HG02938 (cell line): ENCODE measurements at regions not wholly inside any gene's neighbourhood (a gene's known extent, or its start where the extent isn't known, plus 50 kb on each side); places are given as distances from the start of the nearest gene placed in this dataset.
"Not testable (repeated sequence)": the region's sequence is repeated elsewhere in the genome, so short reads cannot be mapped to it uniquely, and the experiment has no call there.

Source experiments
- ATAC-seq: cut with Tn5 transposase; IDR thresholded peaks from one replicate; pipeline ENCODE4 v1.9.1; 2021; ENCODE audit warnings: mild to moderate bottlenecking, moderate library complexity; ENCODE audit not compliant: unreplicated experiment

DNA sequence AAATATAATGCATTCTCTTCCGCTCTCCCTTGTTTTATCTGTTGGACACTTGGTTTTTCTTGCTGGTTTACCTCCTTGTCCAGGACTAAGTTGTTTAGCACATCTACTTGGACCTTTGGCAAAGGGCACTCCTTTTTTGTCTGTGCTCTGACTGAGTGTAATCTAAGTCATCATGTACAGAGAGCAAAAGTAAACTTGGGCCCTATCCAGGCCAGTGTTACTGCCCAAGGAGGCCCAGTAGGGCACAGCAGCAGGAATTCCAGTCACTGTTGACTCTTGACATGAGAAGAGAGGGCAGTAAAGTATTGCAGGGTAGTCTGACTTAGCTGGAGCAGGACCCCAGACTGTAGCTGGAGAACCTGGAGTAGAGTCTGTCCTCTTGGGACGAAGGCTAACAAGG is 445.5 kb downstream of the ZIC3 start:
- ATAC-seq = no peak

DNA sequence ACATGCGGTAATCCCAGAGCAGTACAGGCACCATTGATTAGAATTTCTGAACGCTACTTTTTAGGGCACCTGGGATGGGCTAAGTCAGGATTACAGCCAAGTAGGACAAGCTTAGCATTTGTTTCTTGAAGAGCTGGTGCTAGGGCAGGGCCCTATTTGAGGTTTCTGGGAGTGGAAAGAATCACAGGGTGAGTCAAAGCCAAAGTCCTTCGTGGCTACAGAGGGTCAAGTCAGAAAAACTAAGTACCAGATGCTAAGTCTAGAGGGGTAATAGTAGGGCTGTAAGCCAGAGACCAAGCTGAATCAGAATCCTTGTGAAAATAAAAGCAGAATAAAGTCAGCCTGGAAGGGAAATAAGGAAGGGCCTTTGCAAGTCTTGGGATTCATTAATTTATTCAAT is 448.6 kb downstream of the ZIC3 start:
- ATAC-seq = no peak

DNA sequence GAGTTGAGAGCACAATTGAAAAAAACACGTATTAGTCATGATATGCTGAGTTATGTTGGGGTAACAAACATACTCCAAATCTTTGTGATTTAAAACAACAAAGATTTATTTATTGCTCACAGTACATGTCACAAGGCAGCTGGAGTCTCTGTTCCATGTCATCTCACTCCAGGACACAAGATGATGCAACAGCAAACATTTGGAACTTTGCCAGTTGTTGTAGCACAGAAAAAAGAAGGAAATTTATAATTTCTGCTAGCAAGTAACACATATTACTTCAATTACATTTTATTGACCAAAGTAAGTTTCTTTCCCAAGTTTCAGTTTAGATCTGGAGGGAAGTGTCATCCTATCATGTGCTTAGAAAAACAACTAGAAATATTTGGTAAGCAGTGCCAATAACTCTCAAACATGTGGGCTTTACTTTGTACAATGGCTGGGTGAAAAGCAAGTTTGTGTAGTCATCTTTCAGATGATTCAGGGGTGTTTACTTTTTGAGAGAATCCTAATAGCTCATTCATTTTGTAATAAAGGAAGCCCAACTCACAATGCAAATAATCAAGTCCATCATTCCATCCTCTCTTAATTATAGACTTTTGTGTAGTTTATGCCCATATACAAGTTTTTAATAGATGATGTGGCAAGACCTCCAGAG is 452.3 kb downstream of the ZIC3 start:
- ATAC-seq = no peak

DNA sequence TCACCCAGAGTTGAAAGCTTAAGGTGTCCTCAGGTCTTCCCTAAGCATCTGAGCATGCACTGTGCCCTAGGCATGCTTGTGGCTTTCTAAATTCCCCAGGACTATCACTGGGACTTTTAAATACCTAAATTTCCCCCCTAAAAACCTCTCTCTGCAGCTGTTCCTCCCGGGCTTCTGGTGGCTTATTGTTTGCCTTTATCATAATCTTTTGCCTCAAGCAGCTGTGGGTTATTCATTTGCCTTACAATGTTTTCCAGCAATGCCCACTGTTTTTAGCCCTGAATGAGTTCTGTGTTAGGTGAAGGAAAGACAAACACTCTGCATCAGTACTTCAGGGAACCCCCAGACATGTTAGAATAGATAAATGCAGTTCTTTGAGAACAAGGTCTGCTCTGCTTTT is 455.0 kb downstream of the ZIC3 start:
- ATAC-seq = no peak

DNA sequence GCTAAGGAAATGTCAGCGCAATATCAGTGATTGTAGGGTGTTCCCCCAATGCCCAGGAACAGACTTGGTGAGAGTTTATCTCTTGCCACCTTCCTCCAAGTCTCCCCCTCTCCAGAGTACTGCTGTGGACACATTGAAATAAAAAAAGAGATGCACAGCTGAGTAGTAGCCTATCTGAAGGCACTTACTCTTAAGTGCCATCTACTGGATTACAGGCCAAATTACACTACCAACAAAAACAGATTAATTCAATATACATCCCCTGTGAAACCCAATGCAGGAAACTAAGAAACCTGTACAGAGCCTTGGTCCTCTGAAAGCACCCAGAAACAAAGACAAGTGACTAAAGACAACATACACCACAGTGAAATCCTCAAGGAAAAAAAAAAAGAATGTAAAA is 460.3 kb downstream of the ZIC3 start:
- peak; percentile 70 for ATAC-seq

DNA sequence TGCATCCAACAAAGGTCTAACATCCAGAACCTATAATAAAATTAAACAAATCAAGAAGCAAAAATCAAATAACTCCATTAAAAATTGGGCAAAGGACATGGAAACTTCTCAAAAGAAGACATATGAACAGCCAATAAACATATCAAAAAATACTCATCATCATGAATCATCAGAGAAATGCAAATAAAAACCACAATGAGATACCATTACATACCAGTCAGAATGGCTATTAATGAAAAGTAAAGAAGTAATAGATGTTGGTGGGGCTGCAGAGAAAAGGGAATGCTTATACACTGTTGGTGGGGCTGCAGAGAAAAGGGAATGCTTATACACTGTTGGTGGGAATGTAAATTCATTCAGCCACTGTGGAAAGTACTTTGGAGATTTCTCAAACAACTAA is 465.8 kb downstream of the ZIC3 start:
- ATAC-seq = no peak

DNA sequence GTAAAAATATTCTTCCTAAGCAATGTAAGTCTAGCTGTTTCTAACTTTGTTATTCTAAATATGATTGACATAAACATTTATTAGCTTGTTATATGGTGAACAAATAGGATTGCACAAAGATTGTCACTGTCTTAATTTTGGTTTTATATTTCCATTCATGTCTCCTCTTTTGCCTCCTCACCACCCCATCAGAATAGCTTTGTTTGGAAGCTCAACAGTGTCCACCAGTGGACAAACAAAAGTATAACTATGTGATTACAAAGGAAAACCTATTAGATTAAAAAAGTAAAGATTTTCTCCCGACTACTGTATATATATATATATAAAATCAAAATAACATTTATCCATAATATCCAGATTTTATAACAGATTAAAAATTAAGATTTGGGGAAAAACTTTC is 468.2 kb downstream of the ZIC3 start:
- no peak for ATAC-seq

DNA sequence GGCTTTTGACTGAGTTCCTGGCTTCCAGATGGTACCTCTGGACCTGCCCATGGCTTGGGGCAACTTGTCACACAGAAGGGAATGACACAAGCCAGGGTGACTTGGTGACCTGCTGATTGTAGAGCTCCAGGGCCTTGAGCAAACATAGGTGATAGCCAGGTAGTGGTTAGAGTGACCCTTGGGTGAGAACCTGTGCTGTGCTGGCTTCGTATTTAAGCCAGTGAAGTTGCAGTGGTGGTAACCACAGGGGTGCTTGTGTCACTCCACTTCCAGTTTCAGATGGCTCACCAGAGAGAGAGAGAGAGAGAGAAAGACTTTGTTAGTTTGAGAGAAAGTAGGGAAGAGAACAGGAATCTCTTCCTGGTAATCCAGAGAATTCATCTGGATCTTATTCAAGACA is 471.6 kb downstream of the ZIC3 start:
- no peak for ATAC-seq

DNA sequence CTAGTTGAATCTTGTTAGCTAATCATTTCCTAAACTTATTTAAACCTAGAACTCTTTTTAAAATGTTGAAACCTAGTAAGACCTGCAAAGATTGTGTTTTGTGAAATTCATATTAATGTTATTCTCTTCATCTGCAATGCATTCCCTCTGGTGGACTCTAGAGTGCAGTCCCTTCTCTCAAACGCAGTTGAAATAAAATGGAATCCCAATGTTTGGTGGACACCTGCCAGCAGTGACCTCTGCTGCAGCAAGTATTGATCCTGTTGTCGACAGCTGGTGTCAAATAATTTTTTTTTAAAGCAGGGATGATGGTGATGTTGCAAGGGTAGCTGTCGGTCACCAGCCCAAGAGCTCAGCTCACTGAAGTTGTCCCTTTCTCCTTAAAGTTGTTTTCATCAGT is 492.0 kb downstream of the ZIC3 start:
- ATAC-seq = no peak

DNA sequence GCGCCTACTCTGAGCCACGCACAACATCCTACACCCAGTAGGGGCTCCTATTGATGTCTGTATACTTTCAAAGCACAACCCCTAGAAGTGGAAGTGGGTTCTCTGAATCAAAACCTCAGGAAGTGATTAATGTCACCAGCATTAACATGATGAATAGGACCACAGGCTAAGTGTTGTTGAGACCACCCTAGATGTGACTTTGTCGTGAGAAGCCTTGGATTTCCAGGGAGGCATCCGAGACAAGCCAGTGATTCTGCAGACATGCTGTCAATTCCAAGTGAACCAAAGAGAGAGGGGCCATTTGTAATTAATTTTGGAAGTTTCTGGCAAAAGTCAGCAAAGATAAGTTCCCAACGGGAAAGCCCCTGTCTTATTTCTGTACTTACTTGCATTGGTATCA is 493.0 kb downstream of the ZIC3 start:
- ATAC-seq = no peak

DNA sequence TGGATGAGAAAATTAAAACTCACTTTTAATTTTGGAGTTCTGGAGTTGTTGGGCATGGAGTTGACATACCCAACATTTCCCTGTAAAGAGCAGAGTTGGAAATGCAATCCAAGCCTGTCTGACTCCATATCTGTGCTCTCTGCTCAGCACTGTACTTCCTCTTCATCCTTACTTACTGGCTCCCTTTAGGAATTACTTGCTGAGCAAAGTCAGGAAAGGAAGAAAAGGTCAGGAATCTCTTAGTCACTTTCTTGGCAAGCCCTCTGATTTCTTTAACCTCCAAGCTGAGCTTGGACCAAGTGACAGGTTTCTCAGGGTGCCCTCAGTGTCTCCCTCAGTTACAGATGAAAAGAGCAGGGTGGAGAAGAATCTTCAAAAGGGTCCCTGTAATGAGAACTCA is 501.5 kb downstream of the ZIC3 start:
- ATAC-seq = no peak

DNA sequence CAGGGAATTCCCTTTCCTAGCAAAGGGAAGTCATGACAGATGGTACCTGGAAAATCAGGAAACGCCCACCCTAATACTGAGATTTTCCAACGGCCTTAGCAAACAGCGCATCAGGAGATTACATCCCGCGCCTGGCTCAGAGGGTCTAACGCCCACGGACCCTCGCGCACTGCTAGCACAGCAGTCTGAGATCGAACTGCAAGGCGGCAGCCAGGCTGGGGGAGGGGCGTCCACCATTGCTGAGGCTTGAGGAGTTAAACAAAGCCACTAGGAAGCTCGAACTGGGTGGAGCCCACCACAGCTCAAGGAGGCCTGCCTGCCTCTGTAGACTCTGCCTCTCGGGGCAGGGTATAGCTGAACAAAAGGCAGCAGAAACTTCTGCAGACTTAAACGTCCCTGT is 507.7 kb downstream of the ZIC3 start:
- ATAC-seq = no peak

DNA sequence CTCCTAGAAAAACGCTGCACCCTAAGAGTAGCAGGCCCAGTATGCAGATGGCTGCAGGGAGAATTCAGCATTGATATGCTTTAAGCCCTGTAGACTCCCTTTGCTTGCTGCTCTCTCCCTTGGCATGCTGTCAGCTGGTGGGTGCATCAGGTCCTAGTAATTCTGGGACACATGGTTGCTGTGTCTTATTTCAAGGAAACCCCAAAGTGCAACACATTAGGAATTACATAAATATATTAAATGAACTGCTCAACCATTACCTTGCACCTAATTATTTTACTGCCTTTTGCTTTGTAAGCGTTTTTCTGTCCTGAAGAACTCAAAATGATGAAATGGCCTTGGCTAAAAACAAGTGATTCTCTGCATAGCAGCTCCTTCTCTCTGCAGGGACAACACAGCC is 516.3 kb downstream of the ZIC3 start:
- ATAC-seq = no peak

DNA sequence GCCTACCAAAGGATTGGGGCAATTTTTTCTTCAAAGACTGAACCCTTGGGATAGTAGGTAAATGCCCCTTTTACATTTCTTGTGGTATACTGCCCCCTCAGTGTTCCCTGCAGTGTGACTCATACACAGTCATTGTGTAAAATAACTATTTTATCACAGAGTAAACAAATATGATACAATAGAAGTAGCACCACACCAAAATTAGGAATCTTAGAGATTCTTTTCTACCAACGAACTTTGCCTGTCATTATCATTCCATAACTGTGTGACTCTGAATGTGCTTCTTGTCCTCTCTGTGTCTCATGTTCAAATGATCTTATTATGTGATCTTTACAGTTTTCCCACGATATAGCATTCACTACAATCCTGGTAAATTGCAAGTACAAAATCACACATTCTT is 517.0 kb downstream of the ZIC3 start:
- no peak for ATAC-seq

DNA sequence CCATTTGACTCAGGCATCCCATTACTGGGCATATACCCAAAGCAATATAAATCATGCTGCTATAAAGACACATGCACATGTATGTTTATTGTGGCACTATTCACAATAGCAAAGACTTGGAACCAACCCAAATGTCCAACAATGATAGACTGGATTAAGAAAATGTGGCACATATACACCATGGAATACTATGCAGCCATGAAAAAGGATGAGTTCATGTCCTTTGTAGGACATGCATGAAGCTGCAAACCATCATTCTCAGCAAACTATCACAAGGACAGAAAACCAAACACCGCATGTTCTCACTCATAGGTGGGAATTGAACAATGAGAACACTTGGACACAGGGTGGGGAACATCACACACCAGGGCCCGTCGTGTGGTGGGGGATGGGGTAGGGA is 545.0 kb downstream of the ZIC3 start:
- not testable (repeated sequence) for ATAC-seq

DNA sequence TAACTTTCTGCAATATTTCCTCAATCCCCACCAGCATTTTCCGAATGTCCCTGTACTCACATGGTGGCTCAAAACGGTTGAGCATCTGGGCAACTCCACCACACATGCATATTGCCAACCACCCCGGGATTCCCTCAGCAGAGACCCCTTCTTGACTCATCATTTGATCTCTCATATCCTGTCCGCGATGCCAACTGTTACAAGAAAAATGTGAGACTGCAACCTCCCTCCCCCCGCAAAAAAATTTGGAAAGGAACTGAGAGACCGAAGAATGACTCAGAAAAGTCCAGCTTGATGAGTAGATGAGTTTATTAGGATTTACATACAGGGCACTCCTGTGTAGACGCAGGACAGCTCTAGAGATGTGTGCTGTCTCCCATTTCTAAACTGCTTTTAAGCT is 561.4 kb downstream of the ZIC3 start:
- no peak for ATAC-seq

DNA sequence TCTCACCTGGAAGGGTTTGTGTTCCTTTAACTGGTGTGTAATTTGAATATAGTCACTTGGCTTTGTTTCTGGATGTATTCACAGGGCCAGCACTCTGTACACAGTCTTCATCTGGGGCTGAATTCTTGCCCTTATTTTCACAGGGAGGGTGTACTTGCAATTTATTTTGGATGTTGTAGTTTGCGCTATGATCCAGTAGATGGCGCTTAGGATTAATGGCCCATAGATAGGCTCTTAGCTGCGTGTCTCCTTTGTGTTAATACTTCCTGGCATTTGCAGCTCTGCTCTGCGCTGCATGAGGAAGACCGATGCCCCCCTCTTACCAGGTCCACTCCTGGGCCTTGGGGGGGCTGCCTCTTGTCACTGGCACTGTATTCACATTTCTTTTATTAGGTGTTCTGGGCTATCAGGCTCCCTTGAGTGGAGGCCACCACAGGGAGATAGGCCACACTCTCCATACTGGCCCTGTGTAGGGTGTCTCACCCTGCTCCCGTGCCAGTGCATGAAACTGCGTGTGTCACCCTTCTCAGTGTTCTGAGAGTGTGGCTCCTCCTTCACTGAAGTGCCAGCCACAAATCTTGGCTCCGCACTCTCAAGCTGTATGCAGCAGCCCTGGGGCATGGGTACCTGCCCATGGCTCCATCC is 562.2 kb downstream of the ZIC3 start:
- ATAC-seq = peak; percentile 91

DNA sequence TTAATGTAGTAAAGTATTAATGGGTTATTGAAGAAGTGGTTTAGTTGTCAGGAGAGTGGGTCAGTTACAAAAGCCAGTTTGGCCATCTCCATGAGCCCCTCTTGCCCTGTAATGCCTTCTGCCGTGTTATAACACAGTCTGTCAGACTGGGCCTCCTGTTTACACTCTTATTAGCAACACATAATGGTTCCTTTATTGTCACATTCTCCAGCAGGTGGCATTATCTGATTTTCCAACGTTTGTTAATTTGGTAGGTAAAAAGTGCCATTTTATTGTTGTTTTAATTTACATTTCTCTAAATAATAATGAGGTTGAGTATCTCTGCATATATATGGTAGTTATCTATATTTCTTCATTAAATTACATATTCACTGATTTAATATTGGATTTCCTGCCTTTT is 560.8 kb downstream of the FGF13 start:
- no peak for ATAC-seq

DNA sequence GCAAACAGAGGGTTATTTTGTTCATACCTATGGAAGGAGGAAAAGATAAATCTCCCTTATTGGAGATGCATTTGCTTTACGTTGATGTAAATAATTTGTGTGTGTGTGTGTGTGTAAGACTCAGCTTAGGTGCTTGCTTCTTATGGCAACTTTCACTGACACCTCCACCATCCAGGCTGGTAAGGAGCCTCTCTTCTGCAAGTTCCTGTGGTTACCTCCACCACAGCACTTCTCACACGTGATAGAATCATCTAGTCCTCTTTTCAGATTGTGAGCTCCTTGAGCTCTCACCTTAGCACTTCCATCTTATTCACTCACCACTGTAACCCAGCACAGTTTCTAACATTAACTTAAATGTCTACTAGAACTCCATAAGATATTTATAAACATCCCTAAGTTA is 553.7 kb downstream of the FGF13 start:
- ATAC-seq = no peak

DNA sequence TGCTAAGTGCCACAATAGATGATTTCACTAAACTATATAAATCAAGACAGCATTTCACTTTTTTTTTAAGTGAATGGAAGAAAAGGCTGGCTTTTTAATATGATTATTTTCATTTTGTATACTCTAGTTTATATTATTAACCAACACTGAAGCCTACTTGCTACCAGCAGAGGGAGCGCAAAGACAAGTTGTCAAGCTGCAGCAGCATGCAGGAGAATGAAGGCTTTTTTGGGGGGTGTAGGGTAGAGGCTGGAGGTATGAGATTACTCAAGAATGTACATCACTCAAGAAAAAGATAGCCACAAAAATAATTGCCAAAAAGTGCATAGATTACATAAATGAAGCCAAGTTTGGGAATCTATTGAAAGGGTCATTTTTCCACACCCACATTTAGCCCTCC is 519.5 kb downstream of the FGF13 start:
- ATAC-seq = no peak

DNA sequence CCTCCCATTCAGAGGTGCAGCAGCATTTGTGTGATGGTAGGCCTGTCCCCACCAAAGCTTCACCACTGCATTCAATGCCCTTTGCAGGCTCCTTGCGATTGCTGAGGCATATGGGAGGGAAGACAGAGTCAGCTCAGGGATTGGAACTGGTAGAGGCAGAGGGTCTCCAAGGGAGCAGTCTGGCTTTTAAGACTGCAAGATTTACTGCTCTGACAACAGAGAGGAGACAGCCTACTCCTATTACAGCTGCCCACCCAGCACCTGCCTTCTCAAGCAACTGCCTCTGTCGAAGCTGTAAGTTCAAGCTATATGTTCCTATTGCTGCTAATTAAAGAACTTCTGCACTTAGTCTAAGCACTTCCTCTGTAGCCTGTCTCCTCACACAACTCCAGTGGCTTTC is 481.8 kb downstream of the FGF13 start:
- ATAC-seq = no peak

DNA sequence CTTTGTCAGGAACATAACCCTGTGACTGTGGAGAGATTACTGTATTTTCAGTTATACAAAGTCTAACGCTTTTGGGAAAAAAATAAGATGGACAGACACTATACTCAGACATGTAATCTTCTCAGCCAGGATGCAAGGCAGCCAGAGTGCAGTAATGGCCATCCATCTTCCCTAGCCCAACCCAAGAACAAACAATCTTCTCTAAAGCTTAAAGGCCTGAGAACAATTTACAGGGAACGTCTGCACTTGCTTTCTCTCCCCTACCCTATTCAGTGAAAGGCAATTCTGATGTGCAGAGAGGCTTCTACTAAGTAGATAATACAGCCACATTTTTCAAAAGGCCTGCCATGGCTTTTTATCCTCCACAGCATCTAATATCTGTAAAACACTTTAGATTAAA is 471.3 kb downstream of the FGF13 start:
- ATAC-seq = no peak

DNA sequence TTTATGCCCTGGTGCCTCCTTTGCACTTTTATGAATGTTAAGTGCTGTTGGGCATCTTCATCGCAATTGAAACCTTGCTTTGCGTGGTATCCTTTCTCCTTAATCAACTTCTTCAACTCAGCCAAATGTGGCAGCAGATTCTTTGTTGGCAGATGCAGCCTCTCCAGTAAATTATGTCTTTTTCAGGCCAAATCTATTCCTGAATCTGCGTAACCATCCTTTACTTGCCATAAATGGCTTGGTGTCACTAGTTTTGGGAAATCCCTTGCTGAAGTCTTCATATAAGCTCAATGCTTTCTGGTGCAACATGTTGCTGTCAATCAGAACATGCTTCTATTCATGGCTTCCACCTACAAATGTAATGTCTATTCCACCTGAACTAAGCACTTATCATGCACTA is 457.5 kb downstream of the FGF13 start:
- no peak for ATAC-seq
